ENCODE measurements at regions not wholly inside any gene's neighbourhood (a gene's known extent, or its start where the extent isn't known, plus 50 kb on each side); places are given as distances from the start of the nearest gene placed in this dataset.

DNA sequence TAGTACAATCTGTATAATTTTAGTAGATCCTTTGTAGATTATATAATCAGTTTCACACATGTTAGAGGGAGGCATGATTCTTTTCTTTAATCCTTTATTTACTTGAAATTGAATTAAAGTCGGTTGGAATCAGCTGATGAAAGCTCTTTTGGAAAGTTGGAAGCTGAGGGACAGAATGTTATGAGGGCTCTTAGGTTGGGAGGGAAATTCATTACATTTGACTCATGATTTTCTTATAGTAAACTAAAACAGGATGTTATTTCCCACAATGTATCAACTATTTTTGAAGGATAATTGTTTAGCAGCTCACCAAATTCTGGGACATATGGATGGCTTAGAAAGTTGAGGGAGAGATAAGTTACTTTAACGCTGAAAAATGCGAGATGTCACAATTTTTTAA, 52.7 kb upstream of the TMEFF2 start:
- H3K79me2 ChIP-seq (ENCODE audit: insufficient read depth, low read length), result no peaks in the 10 kb centered on the region
- no peaks in the 10 kb centered on the region for H3K4me1 ChIP-seq (ENCODE audit: insufficient read depth, low read length)
- H3K9me3 ChIP-seq (ENCODE audit: insufficient read depth, low read depth, low read length), result no peaks in the 10 kb centered on the region
- TF ChIP-seq EZH2 (IDR thresholded peaks at IDR 0.05; ENCODE audit: insufficient read depth, low read length), result no peak
- TF ChIP-seq, protein P1, sequence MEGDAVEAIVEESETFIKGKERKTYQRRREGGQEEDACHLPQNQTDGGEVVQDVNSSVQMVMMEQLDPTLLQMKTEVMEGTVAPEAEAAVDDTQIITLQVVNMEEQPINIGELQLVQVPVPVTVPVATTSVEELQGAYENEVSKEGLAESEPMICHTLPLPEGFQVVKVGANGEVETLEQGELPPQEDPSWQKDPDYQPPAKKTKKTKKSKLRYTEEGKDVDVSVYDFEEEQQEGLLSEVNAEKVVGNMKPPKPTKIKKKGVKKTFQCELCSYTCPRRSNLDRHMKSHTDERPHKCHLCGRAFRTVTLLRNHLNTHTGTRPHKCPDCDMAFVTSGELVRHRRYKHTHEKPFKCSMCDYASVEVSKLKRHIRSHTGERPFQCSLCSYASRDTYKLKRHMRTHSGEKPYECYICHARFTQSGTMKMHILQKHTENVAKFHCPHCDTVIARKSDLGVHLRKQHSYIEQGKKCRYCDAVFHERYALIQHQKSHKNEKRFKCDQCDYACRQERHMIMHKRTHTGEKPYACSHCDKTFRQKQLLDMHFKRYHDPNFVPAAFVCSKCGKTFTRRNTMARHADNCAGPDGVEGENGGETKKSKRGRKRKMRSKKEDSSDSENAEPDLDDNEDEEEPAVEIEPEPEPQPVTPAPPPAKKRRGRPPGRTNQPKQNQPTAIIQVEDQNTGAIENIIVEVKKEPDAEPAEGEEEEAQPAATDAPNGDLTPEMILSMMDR (IDR thresholded peaks at IDR 0.05; ENCODE audit: insufficient read depth, low read depth, low read length), result no peak
- no peak overlapping the region for H3K9ac ChIP-seq (ENCODE audit: low read length)
- Mint-ChIP-seq H3K4me1 (ENCODE audit: low read depth, unreplicated experiment) (no peaks in the 10 kb centered on the region), H3K9me3 (ENCODE audit: unreplicated experiment) (no peaks in the 10 kb centered on the region), H3K36me3 (ENCODE audit: low read depth, unreplicated experiment) (no peaks in the 10 kb centered on the region), H3K27ac (ENCODE audit: unreplicated experiment) (no peak overlapping the region), H3K4me3 (ENCODE audit: unreplicated experiment) (no peak overlapping the region), H3K27me3 (ENCODE audit: low read depth, unreplicated experiment) (no peaks in the 10 kb centered on the region)
- H3K36me3 ChIP-seq (ENCODE audit: insufficient read depth, low read length), result no peaks in the 10 kb centered on the region
- no peaks in the 10 kb centered on the region for H3K27me3 ChIP-seq (ENCODE audit: insufficient read depth, low read length)
- no peak overlapping the region for H3K4me3 ChIP-seq (ENCODE audit: insufficient read depth, low read depth, low read length)
- no peak overlapping the region for H2AFZ ChIP-seq (ENCODE audit: low read depth, low read length)
- no peak overlapping the region for H3K4me2 ChIP-seq (ENCODE audit: low read length)
- H3K27ac ChIP-seq (ENCODE audit: low read depth, low read length), result no peak overlapping the region
- FAIRE-seq (no peak), DNase-seq (ENCODE audit: low read depth) (no peak)
- no peaks in the 10 kb centered on the region for H4K20me1 ChIP-seq (ENCODE audit: insufficient read depth, low read length)

DNA sequence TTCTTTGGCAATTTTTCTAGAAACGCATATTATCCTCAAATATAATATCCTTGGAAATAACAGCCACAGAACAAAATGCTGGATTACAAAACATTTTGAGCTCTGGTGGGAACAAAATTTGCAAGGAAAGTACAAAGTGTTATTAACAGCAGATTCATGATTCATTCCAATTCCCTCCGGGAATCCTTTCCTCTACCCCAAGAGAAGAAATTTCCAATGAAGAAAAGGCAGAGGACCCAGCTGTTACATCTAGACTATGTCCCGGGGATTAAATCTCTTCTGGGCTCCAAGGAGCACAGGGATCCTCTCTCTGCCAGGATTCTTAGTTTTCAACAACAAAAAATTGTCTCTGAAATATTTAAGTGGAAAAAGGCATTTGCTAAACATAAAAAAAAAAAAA, 51.6 kb upstream of the TMEFF2 start:
- Mint-ChIP-seq H3K4me1 (ENCODE audit: low read depth, unreplicated experiment) (no peaks in the 10 kb centered on the region), H3K9me3 (ENCODE audit: unreplicated experiment) (no peaks in the 10 kb centered on the region), H3K4me3 (ENCODE audit: unreplicated experiment) (no peak overlapping the region), H3K27ac (ENCODE audit: unreplicated experiment) (no peak overlapping the region), H3K36me3 (ENCODE audit: low read depth, unreplicated experiment) (no peaks in the 10 kb centered on the region), H3K27me3 (ENCODE audit: low read depth, unreplicated experiment) (no peaks in the 10 kb centered on the region)
- Histone ChIP-seq H3K36me3 (ENCODE audit: insufficient read depth, low read length) (no peaks in the 10 kb centered on the region), H3K79me2 (ENCODE audit: insufficient read depth, low read length) (no peaks in the 10 kb centered on the region), H2AFZ (ENCODE audit: low read depth, low read length) (no peak overlapping the region), H3K9me3 (ENCODE audit: insufficient read depth, low read depth, low read length) (no peaks in the 10 kb centered on the region), H3K4me2 (ENCODE audit: low read length) (no peak overlapping the region), H3K9ac (ENCODE audit: low read length) (no peak overlapping the region), H3K4me3 (ENCODE audit: insufficient read depth, low read depth, low read length) (no peak overlapping the region), H3K4me1 (ENCODE audit: insufficient read depth, low read length) (no peaks in the 10 kb centered on the region), H3K27me3 (ENCODE audit: insufficient read depth, low read length) (no peaks in the 10 kb centered on the region), H3K27ac (ENCODE audit: low read depth, low read length) (no peak overlapping the region), H4K20me1 (ENCODE audit: insufficient read depth, low read length) (no peaks in the 10 kb centered on the region)
- no peak for TF ChIP-seq EZH2 (IDR thresholded peaks at IDR 0.05; ENCODE audit: insufficient read depth, low read length)
- TF ChIP-seq, protein P1 (IDR thresholded peaks at IDR 0.05; ENCODE audit: insufficient read depth, low read depth, low read length), result no peak
- DNase-seq (ENCODE audit: low read depth), result no peak
- FAIRE-seq, result no peak

DNA sequence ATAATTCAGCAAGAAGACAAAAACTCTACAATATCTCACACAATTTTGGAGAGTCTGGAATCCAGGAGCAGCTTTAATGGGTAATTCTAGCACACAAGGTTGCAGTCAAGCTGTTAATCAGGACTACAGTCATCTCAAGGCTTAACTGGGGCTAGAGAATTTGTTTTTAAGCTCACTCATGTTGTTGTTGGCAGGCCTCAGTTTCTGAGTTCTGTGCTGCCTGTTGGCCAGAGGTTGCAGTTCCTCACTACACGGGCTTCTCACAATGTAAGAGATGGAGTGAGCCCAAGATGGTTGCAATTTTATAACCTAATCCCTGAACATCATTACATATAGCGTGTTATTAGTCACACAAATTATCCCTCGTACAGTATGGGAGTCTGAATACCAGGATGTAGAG, 50.6 kb upstream of the TMEFF2 start:
- Mint-ChIP-seq H3K4me1 (ENCODE audit: low read depth, unreplicated experiment) (no peaks in the 10 kb centered on the region), H3K27ac (ENCODE audit: unreplicated experiment) (no peak overlapping the region), H3K36me3 (ENCODE audit: low read depth, unreplicated experiment) (no peaks in the 10 kb centered on the region), H3K4me3 (ENCODE audit: unreplicated experiment) (no peak overlapping the region), H3K27me3 (ENCODE audit: low read depth, unreplicated experiment) (no peaks in the 10 kb centered on the region), H3K9me3 (ENCODE audit: unreplicated experiment) (no peaks in the 10 kb centered on the region)
- H3K9ac ChIP-seq (ENCODE audit: low read length), result no peak overlapping the region
- H2AFZ ChIP-seq (ENCODE audit: low read depth, low read length), result no peak overlapping the region
- no peak for TF ChIP-seq EZH2 (IDR thresholded peaks at IDR 0.05; ENCODE audit: insufficient read depth, low read length)
- TF ChIP-seq, protein P1 (IDR thresholded peaks at IDR 0.05; ENCODE audit: insufficient read depth, low read depth, low read length), result no peak
- no peaks in the 10 kb centered on the region for H3K36me3 ChIP-seq (ENCODE audit: insufficient read depth, low read length)
- no peak overlapping the region for H3K27ac ChIP-seq (ENCODE audit: low read depth, low read length)
- no peaks in the 10 kb centered on the region for H3K79me2 ChIP-seq (ENCODE audit: insufficient read depth, low read length)
- H3K4me3 ChIP-seq (ENCODE audit: insufficient read depth, low read depth, low read length), result no peak overlapping the region
- no peaks in the 10 kb centered on the region for H4K20me1 ChIP-seq (ENCODE audit: insufficient read depth, low read length)
- FAIRE-seq (no peak), DNase-seq (ENCODE audit: low read depth) (no peak)
- H3K4me1 ChIP-seq (ENCODE audit: insufficient read depth, low read length), result no peaks in the 10 kb centered on the region
- no peak overlapping the region for H3K4me2 ChIP-seq (ENCODE audit: low read length)
- no peaks in the 10 kb centered on the region for H3K27me3 ChIP-seq (ENCODE audit: insufficient read depth, low read length)
- H3K9me3 ChIP-seq (ENCODE audit: insufficient read depth, low read depth, low read length), result no peaks in the 10 kb centered on the region
